Umbilical cord (tissue), 1 donor: ENCODE measurements at regions not wholly inside any gene's neighbourhood (a gene's known extent, or its start where the extent isn't known, plus 50 kb on each side); places are given as distances from the start of the nearest gene placed in this dataset.
A peak's percentile ranks its signal among the peaks of the same experiment; 100 is the strongest.

Experiments used
- DNase-seq: peaks from one replicate; pipeline ENCODE4 v3.0.0-alpha.2; 2015; ENCODE audit warnings: low spot score

GRCh38 chr4:104772849-104773248 lies 278.2 kb upstream of the CXXC4 start:
- DNase-seq: no peak

- DNase-seq: no peak
Observed at GRCh38 chr4:104795264-104795939, 300.7 kb upstream of the CXXC4 start.

- no peak for DNase-seq
Observed at GRCh38 chr4:104811727-104812126, 317.0 kb upstream of the CXXC4 start.

- DNase-seq: peak; percentile 1
Observed at GRCh38 chr4:104815665-104816064, 321.0 kb upstream of the CXXC4 start.

GRCh38 chr4:104818579-104818978 lies 323.9 kb upstream of the CXXC4 start:
- DNase-seq: no peak

- peak; percentile 1 for DNase-seq
Observed at GRCh38 chr4:104826171-104826570, 320.5 kb upstream of the TET2 start.

- no peak for DNase-seq
Observed at GRCh38 chr4:104829761-104830160, 316.9 kb upstream of the TET2 start.

GRCh38 chr4:104848597-104849225 lies 298.0 kb upstream of the TET2 start:
- DNase-seq: no peak

GRCh38 chr4:104859601-104860237 lies 287.0 kb upstream of the TET2 start:
- peak; percentile 48 for DNase-seq

- DNase-seq: peak; percentile 79
Observed at GRCh38 chr4:104860238-104861123, 286.2 kb upstream of the TET2 start.

GRCh38 chr4:104866809-104867208 lies 279.9 kb upstream of the TET2 start:
- DNase-seq: no peak

- DNase-seq: no peak
Observed at GRCh38 chr4:104868533-104868932, 278.1 kb upstream of the TET2 start.

- DNase-seq: no peak
Observed at GRCh38 chr4:104868958-104869357, 277.7 kb upstream of the TET2 start.

- no peak for DNase-seq
Observed at GRCh38 chr4:104869831-104870230, 276.8 kb upstream of the TET2 start.

- peak; percentile 52 for DNase-seq
Observed at GRCh38 chr4:104870495-104871233, 276.0 kb upstream of the TET2 start.

GRCh38 chr4:104878936-104879335 lies 267.7 kb upstream of the TET2 start:
- DNase-seq: no peak

GRCh38 chr4:104879367-104879766 lies 267.3 kb upstream of the TET2 start:
- DNase-seq: peak; percentile 66

- DNase-seq: no peak
Observed at GRCh38 chr4:104879854-104880253, 266.8 kb upstream of the TET2 start.

- DNase-seq: no peak
Observed at GRCh38 chr4:104881136-104881886, 265.4 kb upstream of the TET2 start.

GRCh38 chr4:104890598-104891275 lies 255.9 kb upstream of the TET2 start:
- no peak for DNase-seq
